RWPE2 (cell line): ENCODE measurements at regions not wholly inside any gene's neighbourhood (a gene's known extent, or its start where the extent isn't known, plus 50 kb on each side); places are given as distances from the start of the nearest gene placed in this dataset.

ENCODE experiments used
- ATAC-seq: fragments of 200-7000 bp; cut with Tn5 transposase; 3 replicates; pipeline ENCODE4 v1.9.1; 2021; ENCODE audit warnings: low read depth
- DNase-seq: peaks from one replicate; pipeline ENCODE4 v3.0.0-alpha.2; 2020; ENCODE audit warnings: low spot score
- H3K27ac ChIP-seq: fragments of 450-650 bp; 2 replicates; pipeline ENCODE4 v1.5.1; 2017; ENCODE audit warnings: mild to moderate bottlenecking; ENCODE audit not compliant: poor library complexity, severe bottlenecking
- H3K27me3 ChIP-seq: fragments of 250-450 bp; sonication (Bioruptor Pico); 2 replicates; pipeline ENCODE4 v1.5.1; 2021; ENCODE audit warnings: mild to moderate bottlenecking, moderate library complexity; ENCODE audit not compliant: insufficient read depth, poor library complexity, severe bottlenecking
- H3K36me3 ChIP-seq: fragments of 250-450 bp; sonication (Bioruptor Pico); 2 replicates; pipeline ENCODE4 v1.5.1; 2020; ENCODE audit warnings: low read depth, mild to moderate bottlenecking, moderate library complexity
- H3K4me1 ChIP-seq: fragments of 250-450 bp; sonication (Bioruptor Pico); 2 replicates; pipeline ENCODE4 v1.5.1; 2021; ENCODE audit warnings: mild to moderate bottlenecking, moderate library complexity; ENCODE audit not compliant: insufficient read depth, poor library complexity, severe bottlenecking
- H3K4me3 ChIP-seq: fragments of 250-450 bp; sonication (Bioruptor Pico); 2 replicates; pipeline ENCODE4 v1.5.1; 2021; ENCODE audit warnings: mild to moderate bottlenecking, moderate library complexity; ENCODE audit not compliant: severe bottlenecking
- H3K9me3 ChIP-seq: fragments of 250-450 bp; sonication (Bioruptor Pico); 2 replicates; pipeline ENCODE4 v1.5.1; 2021; ENCODE audit warnings: mild to moderate bottlenecking, moderate library complexity; ENCODE audit not compliant: severe bottlenecking
- TF ChIP-seq, protein P1 (sequence below): fragments of 450-650 bp; IDR thresholded peaks from one replicate; pipeline ENCODE4 v1.5.1; 2017; ENCODE audit warnings: mild to moderate bottlenecking, moderate library complexity; ENCODE audit not compliant: poor library complexity, severe bottlenecking

DNA sequence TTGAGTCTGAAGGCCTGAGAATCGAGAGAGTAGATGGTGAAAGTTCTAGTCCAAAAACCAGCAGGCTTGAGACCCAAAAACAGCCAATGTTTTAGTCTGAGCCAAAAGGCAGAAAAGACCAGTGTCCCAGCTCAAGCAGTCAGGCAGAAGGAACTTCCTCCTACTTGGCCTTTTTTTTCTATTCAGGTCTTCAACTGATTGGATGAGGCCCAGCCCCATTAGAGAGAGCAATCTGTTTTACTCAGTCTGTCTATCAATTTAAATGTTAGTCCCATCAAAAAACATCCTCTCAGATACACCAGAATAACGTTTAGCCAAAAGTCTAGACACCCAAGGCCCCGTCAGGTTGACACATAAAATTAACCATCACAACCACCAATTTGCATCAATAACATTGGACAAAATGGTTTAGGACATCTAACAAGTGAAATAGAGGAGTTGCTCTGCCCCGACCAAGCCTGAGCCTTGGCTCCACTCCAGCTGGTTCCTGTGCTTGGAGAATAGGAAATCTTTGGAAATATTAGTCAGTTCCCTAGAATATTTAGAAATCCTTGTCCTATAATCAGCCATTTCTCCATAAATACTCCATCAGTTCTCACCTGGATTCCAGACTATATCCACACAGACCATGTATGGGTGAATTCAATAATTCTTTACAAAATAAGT is 51.4 kb upstream of the LIPC start:
- ATAC-seq (no peak), DNase-seq (no peak)
- H3K4me1 ChIP-seq = no peaks in the 10 kb centered on the region
- no peak overlapping the region for H3K4me3 ChIP-seq
- no peak overlapping the region for H3K27ac ChIP-seq
- no peaks in the 10 kb centered on the region for H3K9me3 ChIP-seq
- TF ChIP-seq, protein P1, sequence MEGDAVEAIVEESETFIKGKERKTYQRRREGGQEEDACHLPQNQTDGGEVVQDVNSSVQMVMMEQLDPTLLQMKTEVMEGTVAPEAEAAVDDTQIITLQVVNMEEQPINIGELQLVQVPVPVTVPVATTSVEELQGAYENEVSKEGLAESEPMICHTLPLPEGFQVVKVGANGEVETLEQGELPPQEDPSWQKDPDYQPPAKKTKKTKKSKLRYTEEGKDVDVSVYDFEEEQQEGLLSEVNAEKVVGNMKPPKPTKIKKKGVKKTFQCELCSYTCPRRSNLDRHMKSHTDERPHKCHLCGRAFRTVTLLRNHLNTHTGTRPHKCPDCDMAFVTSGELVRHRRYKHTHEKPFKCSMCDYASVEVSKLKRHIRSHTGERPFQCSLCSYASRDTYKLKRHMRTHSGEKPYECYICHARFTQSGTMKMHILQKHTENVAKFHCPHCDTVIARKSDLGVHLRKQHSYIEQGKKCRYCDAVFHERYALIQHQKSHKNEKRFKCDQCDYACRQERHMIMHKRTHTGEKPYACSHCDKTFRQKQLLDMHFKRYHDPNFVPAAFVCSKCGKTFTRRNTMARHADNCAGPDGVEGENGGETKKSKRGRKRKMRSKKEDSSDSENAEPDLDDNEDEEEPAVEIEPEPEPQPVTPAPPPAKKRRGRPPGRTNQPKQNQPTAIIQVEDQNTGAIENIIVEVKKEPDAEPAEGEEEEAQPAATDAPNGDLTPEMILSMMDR = no peak
- H3K36me3 ChIP-seq = no peaks in the 10 kb centered on the region
- H3K27me3 ChIP-seq = no peaks in the 10 kb centered on the region

DNA sequence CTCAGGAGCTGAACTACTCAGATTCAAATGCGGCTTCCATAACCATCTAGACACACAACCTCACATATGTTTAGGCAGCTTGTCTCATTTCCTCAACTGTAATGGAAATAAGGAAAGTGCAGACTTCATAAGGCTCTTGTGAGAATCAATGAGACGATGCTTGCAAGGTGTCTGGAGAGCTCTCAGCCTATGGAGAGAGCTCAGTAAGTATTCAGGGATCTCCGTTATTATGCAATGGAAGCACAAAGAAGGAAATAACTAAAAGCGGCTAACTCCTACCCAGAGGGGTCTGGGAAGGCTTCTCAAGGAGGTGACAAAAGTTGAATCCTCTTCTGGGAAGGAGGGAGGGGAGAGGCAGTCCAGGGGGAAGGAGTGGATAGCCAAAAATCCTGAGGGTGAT is 50.1 kb upstream of the LIPC start:
- no peak overlapping the region for H3K4me3 ChIP-seq
- H3K27ac ChIP-seq = no peak overlapping the region
- H3K36me3 ChIP-seq = no peaks in the 10 kb centered on the region
- no peaks in the 10 kb centered on the region for H3K27me3 ChIP-seq
- DNase-seq (no peak), ATAC-seq (no peak)
- TF ChIP-seq, protein P1 = no peak
- H3K4me1 ChIP-seq = no peaks in the 10 kb centered on the region
- H3K9me3 ChIP-seq = no peaks in the 10 kb centered on the region
